ENCODE measurements at regions not wholly inside any gene's neighbourhood (a gene's known extent, or its start where the extent isn't known, plus 50 kb on each side); places are given as distances from the start of the nearest gene placed in this dataset.

GRCh38 chr6:18335948-18336347 is 51.2 kb upstream of the RNF144B start:
- H3K4me3 Mint-ChIP-seq, result no peak overlapping the region
- no peaks in the 10 kb centered on the region for H3K27me3 Mint-ChIP-seq (ENCODE audit: low read depth)
- no peak overlapping the region for H3K27ac Mint-ChIP-seq
- no peak for DNase-seq (ENCODE audit: low spot score in 2 of 2, unreplicated experiment in 2 of 2)
- H3K9me3 Mint-ChIP-seq, result peaks cover 4% of the 10 kb centered on the region
- H3K36me3 Mint-ChIP-seq, result no peaks in the 10 kb centered on the region
- no peak for TF ChIP-seq CTCF (IDR thresholded peaks at IDR 0.05; ENCODE audit: unreplicated experiment)
- peaks cover under 1% of the 10 kb centered on the region for H3K4me1 Mint-ChIP-seq

- H3K9me3 Mint-ChIP-seq, result no peaks in the 10 kb centered on the region
- no peak for DNase-seq (ENCODE audit: low spot score in 2 of 2, unreplicated experiment in 2 of 2)
- H3K4me3 Mint-ChIP-seq, result no peak overlapping the region
- no peaks in the 10 kb centered on the region for H3K27me3 Mint-ChIP-seq (ENCODE audit: low read depth)
- no peak for TF ChIP-seq CTCF (IDR thresholded peaks at IDR 0.05; ENCODE audit: unreplicated experiment)
- no peaks in the 10 kb centered on the region for H3K4me1 Mint-ChIP-seq
- H3K36me3 Mint-ChIP-seq, result no peaks in the 10 kb centered on the region
- H3K27ac Mint-ChIP-seq, result no peak overlapping the region
These were observed 52.9 kb upstream of the RNF144B start for GRCh38 chr6:18334251-18334650.

GRCh38 chr6:18330548-18331081 is 56.5 kb upstream of the RNF144B start:
- Mint-ChIP-seq H3K4me3 (no peak overlapping the region), H3K27ac (no peak overlapping the region)
- no peak for TF ChIP-seq CTCF (IDR thresholded peaks at IDR 0.05; ENCODE audit: unreplicated experiment)

GRCh38 chr6:18329776-18330175 is 57.4 kb upstream of the RNF144B start:
- Mint-ChIP-seq H3K27ac (no peak overlapping the region), H3K27me3 (ENCODE audit: low read depth) (no peaks in the 10 kb centered on the region), H3K4me3 (no peak overlapping the region), H3K9me3 (no peaks in the 10 kb centered on the region), H3K36me3 (no peaks in the 10 kb centered on the region), H3K4me1 (peaks cover 20% of the 10 kb centered on the region)
- no peak for DNase-seq (ENCODE audit: low spot score in 2 of 2, unreplicated experiment in 2 of 2)
- no peak for TF ChIP-seq CTCF (IDR thresholded peaks at IDR 0.05; ENCODE audit: unreplicated experiment)

More at GRCh38 chr6:18330548-18331081, 56.5 kb upstream of the RNF144B start:
- no peak for DNase-seq (ENCODE audit: low spot score in 2 of 2, unreplicated experiment in 2 of 2)
- Mint-ChIP-seq H3K4me1 (peaks cover 20% of the 10 kb centered on the region), H3K9me3 (no peaks in the 10 kb centered on the region), H3K27me3 (ENCODE audit: low read depth) (no peaks in the 10 kb centered on the region), H3K36me3 (no peaks in the 10 kb centered on the region)

- Mint-ChIP-seq H3K4me1 (peaks cover 20% of the 10 kb centered on the region), H3K36me3 (no peaks in the 10 kb centered on the region), H3K27ac (no peak overlapping the region), H3K4me3 (no peak overlapping the region), H3K9me3 (no peaks in the 10 kb centered on the region), H3K27me3 (ENCODE audit: low read depth) (no peaks in the 10 kb centered on the region)
- no peak for TF ChIP-seq CTCF (IDR thresholded peaks at IDR 0.05; ENCODE audit: unreplicated experiment)
- DNase-seq (ENCODE audit: low spot score in 2 of 2, unreplicated experiment in 2 of 2), result no peak
These were observed 58.6 kb upstream of the RNF144B start for GRCh38 chr6:18328540-18328939.

GRCh38 chr6:18328070-18328469 is 59.1 kb upstream of the RNF144B start:
- no peak for TF ChIP-seq CTCF (IDR thresholded peaks at IDR 0.05; ENCODE audit: unreplicated experiment)
- Mint-ChIP-seq H3K36me3 (no peaks in the 10 kb centered on the region), H3K4me1 (peaks cover 20% of the 10 kb centered on the region), H3K4me3 (no peak overlapping the region), H3K9me3 (no peaks in the 10 kb centered on the region), H3K27ac (no peak overlapping the region), H3K27me3 (ENCODE audit: low read depth) (no peaks in the 10 kb centered on the region)
- DNase-seq (ENCODE audit: low spot score in 2 of 2, unreplicated experiment in 2 of 2), result no peak
